K562 (cell line): ENCODE measurements at regions not wholly inside any gene's neighbourhood (a gene's known extent, or its start where the extent isn't known, plus 50 kb on each side); places are given as distances from the start of the nearest gene placed in this dataset.

Experiments used
- CXXC5 ChIP-seq: fragments of 250-450 bp; sonication (Bioruptor Pico); IDR thresholded peaks from 2 replicates; pipeline ENCODE4 v1.8.0; 2022; ENCODE audit warnings: inconsistent platforms, mild to moderate bottlenecking, moderate library complexity
- MBD1 ChIP-seq: fragments of 250-450 bp; sonication (Bioruptor Pico); IDR thresholded peaks from 2 replicates; pipeline ENCODE4 v1.8.0; 2022; ENCODE audit warnings: inconsistent platforms
- MNT ChIP-seq, 2 experiments: fragments of 450-650 bp; conservative IDR thresholded peaks; 2 replicates each; pipeline ENCODE4 v1.6.1; 2017; ENCODE audit warnings: mild to moderate bottlenecking in 2 of 2, moderate library complexity in 2 of 2
- NFXL1 ChIP-seq: fragments of 450-650 bp; formaldehyde crosslinking; IDR thresholded peaks from 2 replicates; pipeline ENCODE4 v1.4.0; 2021; ENCODE audit warnings: mild to moderate bottlenecking
- NR2C2 ChIP-seq, 2 experiments: fragments of 200-800 bp in 1 of 2; sonication (Bioruptor generic) in 1 of 2; sonication (generic) in 1 of 2; formaldehyde crosslinking in 1 of 2; IDR thresholded peaks; 2 replicates each; pipeline versions ENCODE4 v1.6.1 to v1.8.0; 2016 to 2022; ENCODE audit warnings: mild to moderate bottlenecking in 1 of 2, missing compliant biosample characterization in 1 of 2, missing genetic modification characterization in 1 of 2, missing genetic modification reagents in 1 of 2
- RAD21 ChIP-seq, 2 experiments: fragments of 250-450 bp in 1 of 2; fragments of 450-650 bp in 1 of 2; sonication (Bioruptor Pico) in 1 of 2; formaldehyde crosslinking in 1 of 2; IDR thresholded peaks in 1 of 2; conservative IDR thresholded peaks in 1 of 2; 2 replicates each; pipeline versions ENCODE4 v1.4.0 to v1.8.0; 2020 to 2022; ENCODE audit warnings: mild to moderate bottlenecking in 2 of 2, moderate library complexity in 1 of 2
- SFPQ ChIP-seq: fragments of 200-400 bp; formaldehyde crosslinking; IDR thresholded peaks from 2 replicates; pipeline ENCODE4 v1.6.1; 2017; ENCODE audit warnings: mild to moderate bottlenecking, low read depth, low read length, moderate library complexity
- SNRNP70 ChIP-seq: fragments of 200-400 bp; formaldehyde crosslinking; optimal IDR thresholded peaks from 2 replicates; pipeline ENCODE3; 2017; ENCODE audit warnings: low read depth, low read length
- SUPT5H ChIP-seq: fragments of 450-650 bp; IDR thresholded peaks from 2 replicates; pipeline ENCODE4 v1.6.1; 2016
- WHSC1 ChIP-seq: IDR thresholded peaks from one replicate; pipeline ENCODE4 v1.6.1; 2012; ENCODE audit warnings: low read length, control low read depth, inconsistent platforms
- ZBTB12 ChIP-seq: fragments of 250-450 bp; sonication (Bioruptor Pico); IDR thresholded peaks from 2 replicates; pipeline ENCODE4 v1.4.0; 2020
- ZNF395 ChIP-seq: fragments of 200-800 bp; sonication (Bioruptor generic); IDR thresholded peaks from 2 replicates; pipeline ENCODE4 v1.6.1; 2017; ENCODE audit warnings: missing genetic modification characterization, missing compliant biosample characterization
- ZNF444 ChIP-seq: fragments of 250-450 bp; sonication (Bioruptor Pico); IDR thresholded peaks from 2 replicates; pipeline ENCODE4 v1.4.0; 2020; ENCODE audit warnings: mild to moderate bottlenecking, moderate library complexity

GRCh38 chr14:95432144-95433093 is 84.0 kb downstream of the SYNE3 start (continued):
- no peak for TF ChIP-seq MNT (conservative IDR thresholded peaks at IDR 0.05)
- no peak for TF ChIP-seq WHSC1
- TF ChIP-seq ZBTB12: no peak
- TF ChIP-seq NR2C2 (CRISPR knock-in tag; IDR thresholded peaks at IDR 0.05): no peak
- no peak for TF ChIP-seq NR2C2 (tag; IDR thresholded peaks at IDR 0.05)
- TF ChIP-seq RAD21 (CRISPR knock-in tag; conservative IDR thresholded peaks at IDR 0.05 in 1 of 2, IDR thresholded peaks at IDR 0.05 in 1 of 2): peak; percentile 39 to 61
- no peak for TF ChIP-seq SUPT5H
- TF ChIP-seq SFPQ: no peak
- TF ChIP-seq CXXC5 (CRISPR knock-in tag): no peak
- no peak for TF ChIP-seq NFXL1 (CRISPR knock-in tag)
- TF ChIP-seq ZNF444 (CRISPR knock-in tag): no peak
- TF ChIP-seq MBD1 (CRISPR knock-in tag): no peak
- no peak for TF ChIP-seq SNRNP70
- TF ChIP-seq ZNF395 (CRISPR knock-in tag): no peak
